Testis (tissue), 2 donors: ENCODE measurements at regions not wholly inside any gene's neighbourhood (a gene's known extent, or its start where the extent isn't known, plus 50 kb on each side); places are given as distances from the start of the nearest gene placed in this dataset.

ENCODE experiments used
- DNase-seq: peaks from one replicate; pipeline ENCODE4 v3.0.0-alpha.2; 2019
- H3K27ac ChIP-seq, 2 donors: fragments of 200-600 bp; sonication (generic); one replicate each; pipeline ENCODE4 v1.5.1; 2019
- H3K27me3 ChIP-seq: fragments of 200-600 bp; sonication (generic); one replicate; pipeline ENCODE4 v1.5.1; 2019
- H3K36me3 ChIP-seq: fragments of 200-600 bp; sonication (generic); one replicate; pipeline ENCODE4 v1.5.1; 2017; ENCODE audit warnings: low read depth; ENCODE audit errors: missing control alignments
- H3K4me1 ChIP-seq: fragments of 200-600 bp; sonication (generic); one replicate; pipeline ENCODE4 v1.5.1; 2019
- H3K4me3 ChIP-seq, 2 donors: fragments of 200-600 bp; sonication (generic); one replicate each; pipeline ENCODE4 v1.5.1; 2017 to 2019
- H3K9me3 ChIP-seq: fragments of 200-600 bp; sonication (generic); one replicate; pipeline ENCODE4 v1.5.1; 2017
- CTCF ChIP-seq, 3 experiments: fragments of 450-650 bp in 2 of 3; fragments of 200-600 bp in 1 of 3; sonication (generic) in 1 of 3; IDR thresholded peaks; one replicate each; pipeline ENCODE4 v1.5.1; 2016 to 2019; ENCODE audit warnings: antibody characterized with exemption in 3 of 3, mild to moderate bottlenecking in 2 of 3, moderate library complexity in 1 of 3
- POLR2A ChIP-seq: fragments of 450-650 bp; IDR thresholded peaks from one replicate; pipeline ENCODE4 v1.6.1; 2017; ENCODE audit warnings: antibody characterized with exemption, mild to moderate bottlenecking, moderate library complexity
- whole genome bisulfite sequencing, 2 donors: methylation state at CpG; one replicate each; pipeline ENCODE4 v1.1.5; 2018; 5-methylcytosine and 5-hydroxymethylcytosine counted together
- intact Hi-C: fragments of 100-400 bp; cut with DNase I; formaldehyde crosslinking; loops from one replicate; pipeline ENCODE4 v1.15.1; 2023; ENCODE audit warnings: low total_unique reads

GRCh38 chr20:19121463-19121862 lies 91.0 kb upstream of the SLC24A3 start:
- H3K4me3 ChIP-seq: no peak overlapping the region
- H3K36me3 ChIP-seq: no peaks in the 10 kb centered on the region
- H3K27me3 ChIP-seq: no peaks in the 10 kb centered on the region
- TF ChIP-seq POLR2A (no peak), CTCF (IDR thresholded peaks at IDR 0.05) (no peak)
- H3K27ac ChIP-seq: no peak overlapping the region
- WGBS, 2 donors: 78 to 93% methylated on average over 3 of the region's 3 CpGs
- no peak for DNase-seq
- intact Hi-C loops: no loop called here
- H3K4me1 ChIP-seq: no peaks in the 10 kb centered on the region
- no peaks in the 10 kb centered on the region for H3K9me3 ChIP-seq

- DNase-seq: no peak
- no peak overlapping the region for H3K4me3 ChIP-seq
- intact Hi-C loops: no loop called here
- no peaks in the 10 kb centered on the region for H3K9me3 ChIP-seq
- H3K27ac ChIP-seq: no peak overlapping the region
- H3K27me3 ChIP-seq: no peaks in the 10 kb centered on the region
- H3K36me3 ChIP-seq: no peaks in the 10 kb centered on the region
- TF ChIP-seq POLR2A (no peak), CTCF (IDR thresholded peaks at IDR 0.05) (no peak)
- H3K4me1 ChIP-seq: no peaks in the 10 kb centered on the region
These were observed 90.5 kb upstream of the SLC24A3 start for GRCh38 chr20:19121916-19122315.

- H3K36me3 ChIP-seq: no peaks in the 10 kb centered on the region
- intact Hi-C loops: no loop called here
- H3K4me3 ChIP-seq: no peak overlapping the region
- TF ChIP-seq POLR2A (no peak), CTCF (IDR thresholded peaks at IDR 0.05) (no peak)
- no peak overlapping the region for H3K27ac ChIP-seq
- H3K9me3 ChIP-seq: no peaks in the 10 kb centered on the region
- no peaks in the 10 kb centered on the region for H3K27me3 ChIP-seq
- DNase-seq: no peak
- H3K4me1 ChIP-seq: no peaks in the 10 kb centered on the region
These were observed 90.0 kb upstream of the SLC24A3 start for GRCh38 chr20:19122395-19122794.

GRCh38 chr20:19125508-19125907 lies 86.9 kb upstream of the SLC24A3 start:
- Histone ChIP-seq H3K27ac (no peak overlapping the region), H3K4me1 (no peaks in the 10 kb centered on the region), H3K27me3 (no peaks in the 10 kb centered on the region), H3K9me3 (no peaks in the 10 kb centered on the region), H3K36me3 (no peaks in the 10 kb centered on the region), H3K4me3 (no peak overlapping the region)
- DNase-seq: no peak
- WGBS, 2 donors: 76 to 88% methylated on average over 1 of the region's 1 CpG
- intact Hi-C loops: no loop called here
- no peak for TF ChIP-seq POLR2A
- no peak for TF ChIP-seq CTCF (IDR thresholded peaks at IDR 0.05)

- no peak for TF ChIP-seq POLR2A
- no peak for TF ChIP-seq CTCF (IDR thresholded peaks at IDR 0.05)
- H3K4me1 ChIP-seq: no peaks in the 10 kb centered on the region
- intact Hi-C loops: no loop called here
- 81 to 100% methylated on average over 1 of the region's 1 CpG for WGBS, 2 donors
- H3K27me3 ChIP-seq: no peaks in the 10 kb centered on the region
- H3K27ac ChIP-seq: no peak overlapping the region
- DNase-seq: no peak
- H3K4me3 ChIP-seq: no peak overlapping the region
- H3K36me3 ChIP-seq: no peaks in the 10 kb centered on the region
- H3K9me3 ChIP-seq: no peaks in the 10 kb centered on the region
These were observed 83.1 kb upstream of the SLC24A3 start for GRCh38 chr20:19129306-19129705.
